ENCODE measurements at regions not wholly inside any gene's neighbourhood (a gene's known extent, or its start where the extent isn't known, plus 50 kb on each side); places are given as distances from the start of the nearest gene placed in this dataset.

- no peak for DNase-seq
- Histone ChIP-seq H3K4me1 (ENCODE audit: insufficient read depth, low read length) (no peaks in the 10 kb centered on the region), H3K79me2 (ENCODE audit: insufficient read depth, low read length) (no peaks in the 10 kb centered on the region), H2AFZ (ENCODE audit: low read depth, low read length) (no peak overlapping the region), H3K9me3 (ENCODE audit: insufficient read depth, low read length, severe bottlenecking) (no peaks in the 10 kb centered on the region), H3K9ac (ENCODE audit: low read depth, low read length) (no peak overlapping the region), H3K27me3 (ENCODE audit: insufficient read depth, low read length, poor library complexity) (no peaks in the 10 kb centered on the region), H3K36me3 (ENCODE audit: insufficient read depth, low read length) (no peaks in the 10 kb centered on the region), H4K20me1 (ENCODE audit: insufficient read depth, low read length) (no peaks in the 10 kb centered on the region), H3K4me3 (ENCODE audit: low read depth in 1 of 2, low read length in 2 of 2) (no peak overlapping the region), H3K4me2 (ENCODE audit: insufficient read depth, low read length) (no peak overlapping the region), H3K27ac (ENCODE audit: low read length) (no peak overlapping the region)
- no peak for ATAC-seq (ENCODE audit: insufficient read depth, low read depth)
- no peak for TF ChIP-seq CTCF (IDR thresholded peaks at IDR 0.05; ENCODE audit: borderline replicate concordance, extremely low read depth, low read length, poor library complexity, severe bottlenecking)
- no peak for TF ChIP-seq EZH2 (IDR thresholded peaks at IDR 0.05; ENCODE audit: borderline replicate concordance, low read depth, low read length, severe bottlenecking)
These were observed 909.8 kb downstream of the EFNB2 start for GRCh38 chr13:105625691-105626090.

- Histone ChIP-seq H2AFZ (ENCODE audit: low read depth, low read length) (no peak overlapping the region), H3K4me2 (ENCODE audit: insufficient read depth, low read length) (no peak overlapping the region), H3K4me1 (ENCODE audit: insufficient read depth, low read length) (no peaks in the 10 kb centered on the region), H3K9ac (ENCODE audit: low read depth, low read length) (no peak overlapping the region), H3K79me2 (ENCODE audit: insufficient read depth, low read length) (no peaks in the 10 kb centered on the region), H3K27me3 (ENCODE audit: insufficient read depth, low read length, poor library complexity) (no peaks in the 10 kb centered on the region), H3K9me3 (ENCODE audit: insufficient read depth, low read length, severe bottlenecking) (no peaks in the 10 kb centered on the region), H4K20me1 (ENCODE audit: insufficient read depth, low read length) (no peaks in the 10 kb centered on the region), H3K36me3 (ENCODE audit: insufficient read depth, low read length) (no peaks in the 10 kb centered on the region), H3K27ac (ENCODE audit: low read length) (no peak overlapping the region), H3K4me3 (ENCODE audit: low read depth in 1 of 2, low read length in 2 of 2) (no peak overlapping the region)
- no peak for TF ChIP-seq CTCF (IDR thresholded peaks at IDR 0.05; ENCODE audit: borderline replicate concordance, extremely low read depth, low read length, poor library complexity, severe bottlenecking)
- no peak for TF ChIP-seq EZH2 (IDR thresholded peaks at IDR 0.05; ENCODE audit: borderline replicate concordance, low read depth, low read length, severe bottlenecking)
- DNase-seq (no peak), ATAC-seq (ENCODE audit: insufficient read depth, low read depth) (no peak)
These were observed 919.0 kb downstream of the EFNB2 start for GRCh38 chr13:105616333-105617075.

GRCh38 chr13:105612541-105612940, 922.9 kb downstream of the EFNB2 start:
- no peaks in the 10 kb centered on the region for H3K79me2 ChIP-seq (ENCODE audit: insufficient read depth, low read length)
- H4K20me1 ChIP-seq (ENCODE audit: insufficient read depth, low read length): no peaks in the 10 kb centered on the region
- H3K27ac ChIP-seq (ENCODE audit: low read length): no peak overlapping the region
- no peaks in the 10 kb centered on the region for H3K4me1 ChIP-seq (ENCODE audit: insufficient read depth, low read length)
- H3K4me3 ChIP-seq (ENCODE audit: low read depth in 1 of 2, low read length in 2 of 2): no peak overlapping the region
- H3K36me3 ChIP-seq (ENCODE audit: insufficient read depth, low read length): no peaks in the 10 kb centered on the region
- H3K27me3 ChIP-seq (ENCODE audit: insufficient read depth, low read length, poor library complexity): no peaks in the 10 kb centered on the region
- H3K9ac ChIP-seq (ENCODE audit: low read depth, low read length): no peak overlapping the region
- DNase-seq (no peak), ATAC-seq (ENCODE audit: insufficient read depth, low read depth) (no peak)
- TF ChIP-seq EZH2 (IDR thresholded peaks at IDR 0.05; ENCODE audit: borderline replicate concordance, low read depth, low read length, severe bottlenecking) (no peak), CTCF (IDR thresholded peaks at IDR 0.05; ENCODE audit: borderline replicate concordance, extremely low read depth, low read length, poor library complexity, severe bottlenecking) (no peak)
- no peak overlapping the region for H3K4me2 ChIP-seq (ENCODE audit: insufficient read depth, low read length)
- H3K9me3 ChIP-seq (ENCODE audit: insufficient read depth, low read length, severe bottlenecking): no peaks in the 10 kb centered on the region
- no peak overlapping the region for H2AFZ ChIP-seq (ENCODE audit: low read depth, low read length)
